HL-60 (cell line): ENCODE measurements at regions not wholly inside any gene's neighbourhood (a gene's known extent, or its start where the extent isn't known, plus 50 kb on each side); places are given as distances from the start of the nearest gene placed in this dataset.

ENCODE experiments used
- CTCF ChIP-seq: IDR thresholded peaks from one replicate; pipeline ENCODE4 v1.5.1; 2011; ENCODE audit warnings: low read length, control low read depth, inconsistent platforms; ENCODE audit not compliant: insufficient read depth
- GABPA ChIP-seq: IDR thresholded peaks from 2 replicates; pipeline ENCODE4 v1.6.1; 2012; ENCODE audit warnings: low read depth
- POLR2AphosphoS5 ChIP-seq: IDR thresholded peaks from 2 replicates; pipeline ENCODE4 v1.6.1; 2012; ENCODE audit warnings: low read depth
- SPI1 ChIP-seq: IDR thresholded peaks from 2 replicates; pipeline ENCODE4 v1.6.1; 2012; ENCODE audit warnings: low read depth, mild to moderate bottlenecking, borderline replicate concordance

GRCh38 chr19:30091856-30092255, 149.8 kb downstream of the URI1 start:
- TF ChIP-seq POLR2AphosphoS5, result no peak
- TF ChIP-seq SPI1, result no peak
- no peak for TF ChIP-seq GABPA
- TF ChIP-seq CTCF, result no peak
